SK-N-SH treated with all-trans-retinoic acid at 6 μM for 48 hours (cell line): ENCODE measurements at regions not wholly inside any gene's neighbourhood (a gene's known extent, or its start where the extent isn't known, plus 50 kb on each side); places are given as distances from the start of the nearest gene placed in this dataset.

Experiments used
- ARNTL ChIP-seq: fragments of 450-650 bp; formaldehyde crosslinking; IDR thresholded peaks from 2 replicates; pipeline ENCODE4 v1.5.0; 2020; ENCODE audit warnings: low read depth, mild to moderate bottlenecking, moderate library complexity, borderline replicate concordance
- OSR1 ChIP-seq: fragments of 250-450 bp; sonication (Bioruptor Pico); IDR thresholded peaks from 2 replicates; pipeline ENCODE4 v1.8.0; 2022; ENCODE audit warnings: moderate library complexity, mild to moderate bottlenecking, inconsistent platforms
- RARB ChIP-seq: fragments of 250-450 bp; sonication (Bioruptor Pico); IDR thresholded peaks from 2 replicates; pipeline ENCODE4 v1.8.0; 2021; ENCODE audit warnings: mild to moderate bottlenecking, moderate library complexity
- TOX ChIP-seq: fragments of 250-450 bp; sonication (Bioruptor Pico); IDR thresholded peaks from 2 replicates; pipeline ENCODE4 v1.8.0; 2021; ENCODE audit warnings: mild to moderate bottlenecking, moderate library complexity, borderline replicate concordance
- ZFP3 ChIP-seq: fragments of 250-450 bp; sonication (Bioruptor Pico); IDR thresholded peaks from 2 replicates; pipeline ENCODE4 v1.5.0; 2020; ENCODE audit warnings: mild to moderate bottlenecking, moderate library complexity
- ZNF70 ChIP-seq: fragments of 450-650 bp; formaldehyde crosslinking; IDR thresholded peaks from 2 replicates; pipeline ENCODE4 v1.5.0; 2020; ENCODE audit warnings: mild to moderate bottlenecking, moderate library complexity
- TF ChIP-seq, protein P1 (sequence below): fragments of 250-450 bp; sonication (Bioruptor Pico); IDR thresholded peaks from 2 replicates; pipeline ENCODE4 v1.5.0; 2020; ENCODE audit warnings: mild to moderate bottlenecking, moderate library complexity
- TF ChIP-seq, protein P2 (sequence below): fragments of 250-450 bp; sonication (Bioruptor Pico); IDR thresholded peaks from 2 replicates; pipeline ENCODE4 v1.5.1; 2020; ENCODE audit warnings: low read depth, mild to moderate bottlenecking, moderate library complexity

GRCh38 chrX:42398967-42399631 lies 378.9 kb downstream of the PPP1R2C start:
- TF ChIP-seq, protein P1, sequence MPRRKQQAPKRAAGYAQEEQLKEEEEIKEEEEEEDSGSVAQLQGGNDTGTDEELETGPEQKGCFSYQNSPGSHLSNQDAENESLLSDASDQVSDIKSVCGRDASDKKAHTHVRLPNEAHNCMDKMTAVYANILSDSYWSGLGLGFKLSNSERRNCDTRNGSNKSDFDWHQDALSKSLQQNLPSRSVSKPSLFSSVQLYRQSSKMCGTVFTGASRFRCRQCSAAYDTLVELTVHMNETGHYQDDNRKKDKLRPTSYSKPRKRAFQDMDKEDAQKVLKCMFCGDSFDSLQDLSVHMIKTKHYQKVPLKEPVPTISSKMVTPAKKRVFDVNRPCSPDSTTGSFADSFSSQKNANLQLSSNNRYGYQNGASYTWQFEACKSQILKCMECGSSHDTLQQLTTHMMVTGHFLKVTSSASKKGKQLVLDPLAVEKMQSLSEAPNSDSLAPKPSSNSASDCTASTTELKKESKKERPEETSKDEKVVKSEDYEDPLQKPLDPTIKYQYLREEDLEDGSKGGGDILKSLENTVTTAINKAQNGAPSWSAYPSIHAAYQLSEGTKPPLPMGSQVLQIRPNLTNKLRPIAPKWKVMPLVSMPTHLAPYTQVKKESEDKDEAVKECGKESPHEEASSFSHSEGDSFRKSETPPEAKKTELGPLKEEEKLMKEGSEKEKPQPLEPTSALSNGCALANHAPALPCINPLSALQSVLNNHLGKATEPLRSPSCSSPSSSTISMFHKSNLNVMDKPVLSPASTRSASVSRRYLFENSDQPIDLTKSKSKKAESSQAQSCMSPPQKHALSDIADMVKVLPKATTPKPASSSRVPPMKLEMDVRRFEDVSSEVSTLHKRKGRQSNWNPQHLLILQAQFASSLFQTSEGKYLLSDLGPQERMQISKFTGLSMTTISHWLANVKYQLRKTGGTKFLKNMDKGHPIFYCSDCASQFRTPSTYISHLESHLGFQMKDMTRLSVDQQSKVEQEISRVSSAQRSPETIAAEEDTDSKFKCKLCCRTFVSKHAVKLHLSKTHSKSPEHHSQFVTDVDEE = no peak
- TF ChIP-seq OSR1 (CRISPR knock-in tag) = no peak
- no peak for TF ChIP-seq ARNTL (CRISPR knock-in tag)
- no peak for TF ChIP-seq ZNF70 (CRISPR knock-in tag)
- TF ChIP-seq, protein P2, sequence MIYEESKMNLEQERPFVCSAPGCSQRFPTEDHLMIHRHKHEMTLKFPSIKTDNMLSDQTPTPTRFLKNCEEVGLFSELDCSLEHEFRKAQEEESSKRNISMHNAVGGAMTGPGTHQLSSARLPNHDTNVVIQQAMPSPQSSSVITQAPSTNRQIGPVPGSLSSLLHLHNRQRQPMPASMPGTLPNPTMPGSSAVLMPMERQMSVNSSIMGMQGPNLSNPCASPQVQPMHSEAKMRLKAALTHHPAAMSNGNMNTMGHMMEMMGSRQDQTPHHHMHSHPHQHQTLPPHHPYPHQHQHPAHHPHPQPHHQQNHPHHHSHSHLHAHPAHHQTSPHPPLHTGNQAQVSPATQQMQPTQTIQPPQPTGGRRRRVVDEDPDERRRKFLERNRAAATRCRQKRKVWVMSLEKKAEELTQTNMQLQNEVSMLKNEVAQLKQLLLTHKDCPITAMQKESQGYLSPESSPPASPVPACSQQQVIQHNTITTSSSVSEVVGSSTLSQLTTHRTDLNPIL (CRISPR knock-in tag) = no peak
- no peak for TF ChIP-seq ZFP3 (CRISPR knock-in tag)
- no peak for TF ChIP-seq RARB (CRISPR knock-in tag)
- TF ChIP-seq TOX (CRISPR knock-in tag) = no peak
